ENCODE measurements at regions not wholly inside any gene's neighbourhood (a gene's known extent, or its start where the extent isn't known, plus 50 kb on each side); places are given as distances from the start of the nearest gene placed in this dataset.

- peaks cover 3% of the 10 kb centered on the region for H3K9me3 Mint-ChIP-seq (ENCODE audit: low read depth, unreplicated experiment)
- CTCF ChIA-PET = no interaction called here
- TF ChIP-seq, protein P1, sequence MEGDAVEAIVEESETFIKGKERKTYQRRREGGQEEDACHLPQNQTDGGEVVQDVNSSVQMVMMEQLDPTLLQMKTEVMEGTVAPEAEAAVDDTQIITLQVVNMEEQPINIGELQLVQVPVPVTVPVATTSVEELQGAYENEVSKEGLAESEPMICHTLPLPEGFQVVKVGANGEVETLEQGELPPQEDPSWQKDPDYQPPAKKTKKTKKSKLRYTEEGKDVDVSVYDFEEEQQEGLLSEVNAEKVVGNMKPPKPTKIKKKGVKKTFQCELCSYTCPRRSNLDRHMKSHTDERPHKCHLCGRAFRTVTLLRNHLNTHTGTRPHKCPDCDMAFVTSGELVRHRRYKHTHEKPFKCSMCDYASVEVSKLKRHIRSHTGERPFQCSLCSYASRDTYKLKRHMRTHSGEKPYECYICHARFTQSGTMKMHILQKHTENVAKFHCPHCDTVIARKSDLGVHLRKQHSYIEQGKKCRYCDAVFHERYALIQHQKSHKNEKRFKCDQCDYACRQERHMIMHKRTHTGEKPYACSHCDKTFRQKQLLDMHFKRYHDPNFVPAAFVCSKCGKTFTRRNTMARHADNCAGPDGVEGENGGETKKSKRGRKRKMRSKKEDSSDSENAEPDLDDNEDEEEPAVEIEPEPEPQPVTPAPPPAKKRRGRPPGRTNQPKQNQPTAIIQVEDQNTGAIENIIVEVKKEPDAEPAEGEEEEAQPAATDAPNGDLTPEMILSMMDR (IDR thresholded peaks at IDR 0.05; ENCODE audit: unreplicated experiment) = no peak
- H3K4me1 Mint-ChIP-seq (ENCODE audit: low read depth, unreplicated experiment) = peaks cover 9% of the 10 kb centered on the region
- H3K27ac Mint-ChIP-seq (ENCODE audit: unreplicated experiment) = peak overlapping the region; percentile 10
- no peaks in the 10 kb centered on the region for H3K27me3 Mint-ChIP-seq (ENCODE audit: unreplicated experiment)
- intact Hi-C loops (cut with micrococcal nuclease; ENCODE audit: unreplicated experiment) = no loop called here
- no TSS peak for BruUV-seq (replicated peaks)
- DNase-seq = no peak
- peak overlapping the region; percentile 37 for H3K4me3 Mint-ChIP-seq (ENCODE audit: low read depth, unreplicated experiment)
- H3K36me3 Mint-ChIP-seq (ENCODE audit: insufficient read depth, unreplicated experiment) = no peaks in the 10 kb centered on the region
Measured at GRCh38 chr12:60209521-60209920, 613.7 kb downstream of the SLC16A7 start.

DNA sequence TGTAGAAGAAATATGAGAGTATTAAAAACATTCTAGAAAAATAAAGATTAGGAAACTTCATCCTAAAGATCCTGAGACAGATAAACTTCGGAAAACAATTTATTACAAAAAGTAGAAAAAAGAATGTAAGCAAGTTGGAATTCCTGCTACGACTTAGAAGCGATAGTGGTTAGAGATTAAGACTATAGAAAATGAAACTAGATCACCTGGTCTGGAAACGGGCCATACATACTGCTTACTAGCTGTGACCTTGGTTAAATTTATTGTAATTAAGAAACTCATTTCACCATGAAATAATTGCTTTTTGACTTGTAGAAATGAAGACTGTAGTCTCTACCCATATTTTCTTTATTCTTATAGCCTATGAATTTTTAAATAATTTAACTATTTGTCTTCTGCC is 614.1 kb downstream of the SLC16A7 start:
- TF ChIP-seq, protein P1 (IDR thresholded peaks at IDR 0.05; ENCODE audit: unreplicated experiment) = no peak
- intact Hi-C loops (cut with micrococcal nuclease; ENCODE audit: unreplicated experiment) = no loop called here
- peaks cover 5% of the 10 kb centered on the region for H3K4me1 Mint-ChIP-seq (ENCODE audit: low read depth, unreplicated experiment)
- peak overlapping the region; percentile 10 for H3K27ac Mint-ChIP-seq (ENCODE audit: unreplicated experiment)
- peak overlapping the region; percentile 37 for H3K4me3 Mint-ChIP-seq (ENCODE audit: low read depth, unreplicated experiment)
- H3K36me3 Mint-ChIP-seq (ENCODE audit: insufficient read depth, unreplicated experiment) = no peaks in the 10 kb centered on the region
- BruUV-seq (replicated peaks) = no TSS peak
- CTCF ChIA-PET = no interaction called here
- no peak for DNase-seq
- peaks cover 3% of the 10 kb centered on the region for H3K9me3 Mint-ChIP-seq (ENCODE audit: low read depth, unreplicated experiment)
- no peaks in the 10 kb centered on the region for H3K27me3 Mint-ChIP-seq (ENCODE audit: unreplicated experiment)

GRCh38 chr12:60210756-60211155 is 614.9 kb downstream of the SLC16A7 start:
- CTCF ChIA-PET = no interaction called here
- TF ChIP-seq, protein P1 (IDR thresholded peaks at IDR 0.05; ENCODE audit: unreplicated experiment) = no peak
- Mint-ChIP-seq H3K27ac (ENCODE audit: unreplicated experiment) (no peak overlapping the region), H3K4me3 (ENCODE audit: low read depth, unreplicated experiment) (no peak overlapping the region), H3K4me1 (ENCODE audit: low read depth, unreplicated experiment) (no peaks in the 10 kb centered on the region), H3K36me3 (ENCODE audit: insufficient read depth, unreplicated experiment) (no peaks in the 10 kb centered on the region), H3K27me3 (ENCODE audit: unreplicated experiment) (no peaks in the 10 kb centered on the region), H3K9me3 (ENCODE audit: low read depth, unreplicated experiment) (peaks cover 3% of the 10 kb centered on the region)
- BruUV-seq (replicated peaks) = no TSS peak
- intact Hi-C loops (cut with micrococcal nuclease; ENCODE audit: unreplicated experiment) = no loop called here
- no peak for DNase-seq

GRCh38 chr12:60211244-60211643 is 615.4 kb downstream of the SLC16A7 start:
- CTCF ChIA-PET = no interaction called here
- H3K27me3 Mint-ChIP-seq (ENCODE audit: unreplicated experiment) = no peaks in the 10 kb centered on the region
- intact Hi-C loops (cut with micrococcal nuclease; ENCODE audit: unreplicated experiment) = no loop called here
- no peaks in the 10 kb centered on the region for H3K4me1 Mint-ChIP-seq (ENCODE audit: low read depth, unreplicated experiment)
- H3K4me3 Mint-ChIP-seq (ENCODE audit: low read depth, unreplicated experiment) = no peak overlapping the region
- no TSS peak for BruUV-seq (replicated peaks)
- peaks cover 3% of the 10 kb centered on the region for H3K9me3 Mint-ChIP-seq (ENCODE audit: low read depth, unreplicated experiment)
- no peaks in the 10 kb centered on the region for H3K36me3 Mint-ChIP-seq (ENCODE audit: insufficient read depth, unreplicated experiment)
- TF ChIP-seq, protein P1 (IDR thresholded peaks at IDR 0.05; ENCODE audit: unreplicated experiment) = no peak
- DNase-seq = no peak
- no peak overlapping the region for H3K27ac Mint-ChIP-seq (ENCODE audit: unreplicated experiment)

Data from Calu3 (cell line).